GM18870 (cell line): ENCODE measurements at regions not wholly inside any gene's neighbourhood (a gene's known extent, or its start where the extent isn't known, plus 50 kb on each side); places are given as distances from the start of the nearest gene placed in this dataset.
A peak's percentile ranks its signal among the peaks of the same experiment; 100 is the strongest.
"Not testable (repeated sequence)": the region's sequence is repeated elsewhere in the genome, so short reads cannot be mapped to it uniquely, and the experiment has no call there.

Source experiments
- ATAC-seq: cut with Tn5 transposase; IDR thresholded peaks from one replicate; pipeline ENCODE4 v1.9.1; 2021; ENCODE audit warnings: moderate library complexity; ENCODE audit not compliant: unreplicated experiment

DNA sequence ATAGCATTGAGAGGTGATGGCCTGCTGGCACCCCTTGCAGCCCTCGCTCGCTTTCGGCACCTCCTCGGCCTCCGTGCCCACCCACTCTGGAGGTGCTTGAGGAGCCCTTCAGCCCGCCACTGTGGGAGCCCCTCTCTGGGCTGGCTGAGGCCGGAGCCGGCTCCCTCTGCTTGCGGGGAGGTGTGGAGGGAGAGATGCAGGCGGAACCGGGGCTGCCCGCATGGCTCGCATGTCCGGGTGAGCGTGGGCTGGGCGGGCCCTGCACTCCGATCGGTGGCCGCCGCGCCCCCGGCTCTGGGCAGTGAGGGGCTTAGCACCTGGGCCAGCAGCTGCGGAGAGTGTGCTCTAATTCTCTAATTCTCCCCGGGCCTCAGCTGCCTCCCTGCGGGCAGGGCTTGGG is 101.1 kb downstream of the KIF4B start:
- ATAC-seq = no peak

DNA sequence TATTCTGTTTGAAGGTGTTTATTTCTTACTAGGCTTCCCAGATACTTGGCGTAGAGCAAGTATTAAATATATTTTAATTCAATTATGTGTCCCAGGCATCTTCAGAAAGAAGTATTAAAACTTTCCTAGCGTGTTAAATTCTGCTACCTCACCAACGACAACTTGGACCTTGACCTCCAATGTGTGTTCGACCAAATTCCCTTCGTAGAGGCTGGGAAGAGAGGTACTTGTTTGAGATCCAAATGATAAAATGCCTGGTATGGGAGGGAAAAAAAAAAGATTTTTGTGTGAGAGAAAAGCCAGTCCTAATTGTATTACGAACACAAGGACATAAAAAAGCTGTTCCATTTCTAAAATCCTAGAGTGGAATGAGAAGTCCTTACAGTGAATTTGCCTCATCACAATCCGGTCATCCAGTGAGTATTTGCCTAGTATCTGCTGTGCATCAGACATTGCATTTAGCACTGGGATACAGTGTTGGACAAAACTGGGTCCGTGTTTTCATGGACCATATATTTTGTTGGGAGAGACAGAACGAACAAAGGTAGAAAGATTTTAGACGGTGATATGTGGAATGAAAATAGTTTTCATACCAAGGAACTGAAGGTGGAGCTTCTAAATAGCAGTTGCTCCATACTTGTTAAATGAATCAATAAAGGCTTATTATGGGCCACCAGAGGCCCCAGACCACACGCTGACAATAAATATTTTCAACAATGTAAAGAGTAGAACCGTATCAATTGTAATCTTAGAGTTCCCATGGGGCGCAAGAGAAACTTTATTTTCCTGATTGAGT is 103.1 kb downstream of the KIF4B start:
- ATAC-seq = no peak

DNA sequence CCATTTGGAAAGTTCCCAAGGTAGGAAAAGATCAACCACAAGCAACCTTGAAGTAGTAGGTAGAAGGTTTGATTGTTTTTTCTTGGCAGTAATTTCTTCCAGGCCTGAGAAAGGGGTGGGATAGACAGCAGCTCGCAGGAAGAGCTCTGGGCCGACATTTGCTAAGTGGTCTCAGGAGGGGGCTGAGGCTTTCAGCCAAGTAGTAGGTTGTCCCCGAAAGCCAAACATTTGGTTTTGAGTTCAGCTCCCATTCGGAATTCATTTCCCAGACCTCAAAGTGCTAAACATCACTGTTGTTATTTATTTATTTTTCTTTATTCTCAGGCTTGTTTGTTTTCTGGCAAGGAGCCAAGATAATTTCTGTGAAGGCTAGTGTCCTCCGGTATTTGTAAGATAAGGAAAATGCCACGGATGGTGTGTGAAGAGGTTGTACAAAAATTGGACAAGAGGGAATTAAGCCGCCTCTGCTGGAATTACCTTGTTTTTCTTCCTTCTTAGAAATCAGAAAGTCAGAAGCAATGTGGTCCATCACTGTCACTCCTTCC is 112.1 kb downstream of the KIF4B start:
- no peak for ATAC-seq

DNA sequence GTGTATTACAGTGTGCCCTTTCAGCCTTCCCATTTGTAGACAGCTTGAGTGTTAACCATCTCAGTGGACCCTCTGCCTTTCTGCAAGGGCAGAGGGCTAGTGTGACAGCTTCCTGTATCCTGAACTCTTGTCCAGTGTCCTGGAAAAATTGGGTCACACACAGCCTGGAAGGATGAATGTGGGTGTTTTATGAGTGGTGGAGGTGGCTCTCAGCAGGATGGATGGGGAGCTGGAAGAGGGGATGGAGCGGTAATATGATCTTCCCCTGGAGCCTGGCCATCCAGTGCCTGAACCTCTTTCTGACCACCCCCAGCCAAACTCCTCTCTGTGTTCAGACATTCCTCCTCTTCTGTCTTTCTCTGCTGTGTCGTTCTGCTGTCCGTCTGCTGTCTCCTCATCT is 113.0 kb downstream of the KIF4B start:
- ATAC-seq = no peak

DNA sequence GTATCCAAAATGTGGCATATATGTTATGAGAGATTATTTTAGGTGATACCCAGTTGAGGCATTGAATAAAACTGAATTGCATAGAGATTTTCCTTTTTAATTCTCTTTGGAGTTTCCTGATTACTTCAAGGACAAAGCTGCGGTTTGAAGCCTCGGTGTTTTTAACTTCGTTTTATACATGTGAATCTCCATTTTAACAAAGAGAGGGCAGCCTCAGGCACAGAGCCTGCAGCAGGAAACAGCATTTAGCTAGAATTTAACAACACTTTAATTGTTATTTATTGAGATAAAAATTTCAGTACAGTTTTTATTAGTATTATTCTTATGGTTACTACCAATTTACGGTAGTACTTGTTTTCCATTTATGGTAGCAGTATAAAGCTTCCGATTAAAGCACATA is 114.0 kb downstream of the KIF4B start:
- no peak for ATAC-seq

DNA sequence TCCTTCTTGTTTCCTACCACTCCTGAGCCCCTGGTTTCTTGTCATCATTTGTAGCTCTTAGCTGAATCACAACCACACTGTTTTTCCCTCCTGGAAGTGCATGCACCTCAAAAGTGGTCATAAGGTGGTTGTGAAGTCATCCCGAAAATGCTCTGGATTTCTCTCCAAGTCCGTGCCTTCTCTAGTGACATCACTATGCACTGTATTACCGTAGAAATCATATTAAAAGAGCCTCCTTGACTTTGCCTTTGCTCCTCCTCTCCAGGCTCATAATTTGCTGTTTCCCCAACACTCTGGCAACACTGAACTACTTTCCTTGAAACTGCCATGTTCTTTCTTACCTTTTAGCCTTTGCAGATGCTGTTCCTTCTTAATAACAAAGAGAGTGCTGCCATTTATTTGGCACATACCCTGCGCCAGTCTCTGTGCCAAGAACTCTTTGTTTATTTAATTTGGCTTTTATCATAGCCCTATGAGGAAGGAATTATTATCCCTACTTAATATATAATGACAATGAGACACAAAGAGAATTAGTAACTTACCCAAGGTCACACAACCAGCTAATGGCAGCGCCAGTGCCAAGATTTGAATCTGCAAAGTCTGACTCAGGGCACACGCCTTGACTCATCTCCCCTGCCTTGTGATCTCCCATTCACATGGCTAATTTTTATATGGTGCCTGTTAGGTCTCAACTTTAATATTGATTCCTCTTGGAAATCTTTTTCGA is 115.4 kb downstream of the KIF4B start:
- no peak for ATAC-seq

DNA sequence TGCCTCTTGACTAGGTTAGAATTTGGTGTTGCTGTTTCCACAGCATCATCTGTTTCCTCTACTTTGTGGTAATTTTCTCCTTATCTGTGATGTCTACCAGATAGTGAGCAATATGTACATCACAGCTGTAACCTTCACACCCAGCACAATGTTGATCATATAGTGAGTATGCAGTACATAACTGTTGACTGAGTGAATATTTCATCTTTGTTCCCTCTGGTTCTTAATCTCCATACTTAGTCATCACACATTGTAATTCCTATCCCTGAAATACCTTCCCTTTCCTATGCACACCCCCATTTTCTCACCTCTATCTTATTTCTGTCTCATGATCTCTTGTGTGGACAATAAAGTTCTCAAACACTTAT is 115.9 kb downstream of the KIF4B start:
- no peak for ATAC-seq

DNA sequence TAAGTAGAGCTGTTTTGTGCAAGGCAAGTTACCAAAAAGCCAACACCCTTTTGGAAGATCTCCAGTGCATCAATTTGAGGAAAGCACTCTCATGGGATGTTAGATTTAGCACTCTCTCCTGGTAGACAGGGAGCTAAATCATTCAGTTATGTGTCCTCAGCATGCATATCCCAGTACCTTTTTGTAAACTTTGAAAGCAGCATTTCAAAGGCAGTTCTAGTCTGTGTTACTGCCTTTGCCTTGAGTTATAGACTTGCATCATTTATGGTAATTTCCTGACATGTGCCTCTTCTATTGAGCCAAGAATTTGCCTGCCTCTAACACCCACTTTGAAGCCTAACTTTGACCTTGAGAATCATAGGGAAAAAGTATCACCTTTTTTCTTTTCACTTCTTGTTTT is 120.6 kb downstream of the KIF4B start:
- ATAC-seq = no peak

DNA sequence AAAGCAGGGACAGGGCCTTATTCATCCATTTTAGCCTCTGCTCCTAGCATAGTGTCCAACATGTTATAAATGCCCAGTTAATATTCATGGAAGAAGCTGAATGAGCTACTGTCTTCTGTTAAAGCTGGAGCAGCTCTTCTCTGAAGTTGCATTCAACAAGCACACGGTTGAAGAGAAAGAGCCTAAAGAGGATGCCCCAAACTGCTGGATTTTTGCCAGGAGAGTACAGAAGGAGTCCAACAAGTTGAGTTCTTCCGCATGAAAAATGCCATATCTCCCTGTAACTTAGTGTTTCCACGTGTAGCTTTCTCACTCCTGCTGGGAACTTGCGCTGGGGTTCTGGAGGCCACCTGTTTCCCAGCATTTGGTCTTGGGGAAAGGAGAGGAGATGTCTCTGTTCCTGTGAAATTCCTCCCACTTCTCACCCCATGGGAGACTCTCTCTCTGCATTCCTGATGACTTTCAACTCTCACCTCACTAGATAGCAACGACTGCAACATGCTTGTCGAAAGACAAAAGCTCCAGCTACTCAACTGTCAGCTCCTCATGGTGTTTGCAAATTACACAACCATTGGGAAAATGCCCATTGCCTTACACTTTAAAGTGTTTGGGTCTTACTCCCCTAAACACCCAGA is 122.8 kb downstream of the KIF4B start:
- no peak for ATAC-seq

DNA sequence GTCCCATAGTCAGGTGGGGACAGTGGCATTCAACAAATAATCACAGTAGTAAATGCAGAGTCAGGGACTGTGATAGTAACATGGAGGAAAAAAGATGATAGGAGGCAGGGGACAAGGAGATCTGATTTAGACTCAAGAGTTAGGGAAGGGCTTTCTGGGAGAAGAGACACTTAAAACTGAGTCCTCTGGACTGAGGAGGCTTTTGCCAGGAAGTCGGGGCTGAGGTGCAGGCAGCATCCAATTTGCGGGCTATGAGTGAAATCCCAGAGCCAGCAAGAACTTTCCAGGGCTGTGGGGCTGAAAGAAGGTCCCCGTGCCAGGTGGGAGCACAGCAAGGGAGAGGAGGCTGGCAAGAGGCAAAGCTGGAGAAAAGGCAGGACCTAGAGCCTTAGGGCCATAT is 124.1 kb downstream of the KIF4B start:
- ATAC-seq = no peak

DNA sequence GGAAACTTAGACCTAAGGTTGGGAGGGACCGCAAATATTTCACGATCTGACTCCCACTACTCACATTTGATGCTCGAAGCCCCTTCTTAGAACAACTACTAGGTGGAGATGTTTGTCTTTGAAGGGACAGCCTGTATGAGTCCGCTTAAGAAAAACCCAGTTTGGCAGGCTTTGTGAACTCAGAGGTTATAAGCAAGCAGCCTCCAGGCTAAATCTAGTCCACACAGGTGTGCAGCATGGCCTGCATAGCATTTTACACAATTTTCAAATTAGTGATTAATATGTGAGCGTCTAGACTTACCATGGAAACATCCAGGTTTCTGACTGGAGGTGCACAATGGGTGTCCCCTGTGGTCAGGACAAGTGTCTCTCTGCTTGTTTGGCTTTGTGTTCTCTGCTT is 127.1 kb downstream of the KIF4B start:
- no peak for ATAC-seq

DNA sequence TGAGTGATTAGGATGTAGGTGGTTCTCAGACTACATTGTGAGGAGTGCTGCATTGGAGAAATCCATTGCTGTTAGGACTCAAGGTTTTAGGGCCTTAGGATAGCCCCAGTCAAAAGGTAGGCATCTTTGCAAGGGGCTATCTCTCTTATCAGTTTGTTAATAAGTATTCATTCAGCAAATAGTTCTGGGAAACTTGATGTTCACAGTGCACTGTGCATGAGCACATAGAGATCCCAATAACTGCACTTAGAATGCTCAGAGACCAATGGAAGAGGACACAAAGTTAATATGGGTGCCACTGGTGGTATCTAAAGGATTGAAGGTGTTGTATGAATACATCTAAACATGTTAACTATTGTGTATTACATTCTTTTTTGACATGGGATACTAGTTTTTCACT is 131.4 kb downstream of the KIF4B start:
- ATAC-seq = no peak

DNA sequence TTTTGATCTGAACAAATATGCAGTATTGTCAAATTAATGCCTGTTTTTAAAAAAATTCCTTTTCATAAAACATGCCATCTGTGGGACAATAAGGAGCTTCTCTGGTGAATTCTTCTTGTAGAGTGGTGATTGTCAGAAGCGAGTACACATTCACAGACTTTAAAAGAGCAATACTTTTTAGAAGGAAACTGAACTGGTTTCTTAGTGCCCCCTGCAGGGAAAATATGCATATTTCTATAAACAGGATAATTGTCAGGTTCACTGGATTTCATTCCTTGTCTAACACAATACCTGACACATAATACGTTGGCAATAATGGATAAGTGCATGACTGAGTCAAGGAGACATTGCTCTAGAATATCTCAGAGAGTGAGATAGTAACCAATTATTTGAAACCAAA is 133.7 kb downstream of the KIF4B start:
- ATAC-seq = no peak

DNA sequence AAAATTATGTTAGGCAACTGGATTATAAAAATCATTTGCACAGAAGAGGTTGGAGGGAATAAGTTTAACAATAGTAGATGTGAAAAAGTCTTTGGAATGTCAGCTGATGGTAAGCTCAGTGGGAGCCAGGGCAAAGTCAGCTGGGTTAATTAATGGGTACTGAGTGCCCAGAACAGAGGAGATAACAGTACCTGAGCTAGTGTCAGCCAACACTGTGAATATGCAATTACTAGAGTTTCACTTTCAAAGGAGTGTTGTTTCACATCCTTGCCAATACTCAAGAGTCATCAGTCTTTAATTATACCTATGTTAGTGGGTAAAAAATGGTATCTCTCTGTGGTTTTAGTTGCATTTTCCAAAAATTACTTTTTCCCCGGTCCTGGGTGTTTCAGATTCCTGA is 135.1 kb downstream of the KIF4B start:
- ATAC-seq = peak; percentile 49

DNA sequence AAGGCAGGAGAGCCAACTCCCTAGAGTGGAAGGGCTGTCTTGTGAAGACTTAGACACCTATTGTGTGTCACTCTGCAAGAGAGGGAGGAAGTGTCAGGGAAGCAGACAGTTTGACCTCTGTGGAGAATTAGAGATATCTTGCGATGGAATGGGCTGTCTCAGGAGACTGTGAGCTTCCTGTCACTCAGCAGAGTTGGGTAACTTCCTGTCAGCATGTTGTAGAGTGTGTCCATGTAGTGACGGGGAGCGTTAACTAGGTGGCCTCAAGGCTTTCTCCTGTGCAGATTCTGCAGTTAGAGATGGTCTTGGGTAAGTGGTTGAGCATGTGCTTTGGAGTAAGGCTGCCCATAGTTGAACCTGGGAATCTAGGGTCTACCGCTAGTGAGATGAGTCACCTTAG is 136.5 kb downstream of the KIF4B start:
- no peak for ATAC-seq

DNA sequence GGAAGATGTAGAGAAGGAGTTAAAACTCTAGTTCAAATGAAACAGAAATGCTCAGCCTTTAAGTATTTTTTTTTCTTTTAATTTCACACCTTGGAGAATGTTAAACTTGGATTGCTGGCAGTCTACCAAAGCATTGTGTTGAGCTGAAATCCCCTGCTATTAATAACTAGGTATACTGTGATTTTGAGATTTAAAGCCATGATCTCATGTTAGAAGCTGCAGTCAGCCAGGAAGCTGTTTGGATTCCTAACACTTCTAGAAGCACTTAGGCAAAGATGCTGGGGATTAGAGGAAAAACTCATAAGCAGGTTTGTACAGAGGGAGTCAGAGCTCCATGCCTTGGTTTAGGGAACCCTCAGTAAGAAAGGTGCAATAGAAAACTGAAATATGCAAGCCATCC is 141.4 kb downstream of the KIF4B start:
- ATAC-seq = no peak

DNA sequence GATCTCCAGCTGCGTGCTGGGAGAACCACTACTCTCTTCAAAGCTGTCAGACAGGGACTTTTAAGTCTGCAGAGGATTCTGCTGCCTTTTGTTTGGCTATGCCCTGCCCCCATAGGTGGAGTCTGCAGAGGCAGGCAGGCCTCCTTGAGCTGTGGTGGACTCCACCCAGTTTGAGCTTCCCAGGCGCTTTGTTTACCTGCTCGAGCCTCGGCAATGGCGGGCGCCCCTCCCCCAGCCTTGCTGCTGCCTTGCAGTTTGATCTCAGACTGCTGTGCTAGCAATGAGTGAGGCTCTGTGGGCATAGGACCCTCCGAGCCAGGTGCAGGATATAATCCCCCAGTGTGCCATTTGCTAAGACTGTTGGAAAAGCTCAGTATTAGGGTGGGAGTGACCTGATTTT is 149.5 kb downstream of the KIF4B start:
- not testable (repeated sequence) for ATAC-seq

DNA sequence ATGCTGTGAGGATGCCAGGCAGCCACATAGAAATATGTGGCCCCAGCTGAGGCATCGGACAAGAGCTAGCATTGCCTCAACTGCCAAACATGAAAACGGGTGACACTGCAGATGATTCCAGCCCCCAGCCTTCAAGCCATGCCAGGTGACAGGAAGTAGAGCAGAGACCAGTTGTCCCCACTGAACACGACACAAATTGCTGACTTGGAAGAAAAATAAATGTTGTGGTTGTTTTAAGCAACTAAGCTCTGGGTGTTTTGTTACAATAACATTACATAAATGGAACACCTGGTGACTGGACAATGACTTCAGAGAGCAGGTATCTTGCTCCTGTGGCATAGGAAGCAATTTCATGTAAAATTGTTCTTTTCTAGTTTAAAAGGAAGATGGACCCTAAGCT is 154.2 kb downstream of the KIF4B start:
- no peak for ATAC-seq

DNA sequence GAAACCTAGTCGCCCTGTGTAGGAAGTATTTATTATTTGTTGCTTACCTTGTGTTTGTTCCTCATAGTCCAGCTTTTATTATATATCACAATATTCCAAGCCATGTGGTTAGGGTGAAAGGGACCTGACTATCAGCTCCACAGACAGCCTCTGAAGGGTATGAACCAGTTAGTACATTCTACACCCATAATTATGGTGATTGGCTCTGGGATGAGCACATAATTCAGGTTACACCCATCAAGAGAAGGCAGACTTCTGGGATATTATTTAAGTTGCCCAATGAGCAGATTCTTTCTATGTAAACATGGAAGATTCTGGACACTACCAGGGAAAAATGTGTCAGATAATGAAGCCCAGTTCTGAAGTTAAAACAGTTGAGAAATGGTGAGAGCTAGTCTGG is 168.0 kb downstream of the KIF4B start:
- no peak for ATAC-seq

DNA sequence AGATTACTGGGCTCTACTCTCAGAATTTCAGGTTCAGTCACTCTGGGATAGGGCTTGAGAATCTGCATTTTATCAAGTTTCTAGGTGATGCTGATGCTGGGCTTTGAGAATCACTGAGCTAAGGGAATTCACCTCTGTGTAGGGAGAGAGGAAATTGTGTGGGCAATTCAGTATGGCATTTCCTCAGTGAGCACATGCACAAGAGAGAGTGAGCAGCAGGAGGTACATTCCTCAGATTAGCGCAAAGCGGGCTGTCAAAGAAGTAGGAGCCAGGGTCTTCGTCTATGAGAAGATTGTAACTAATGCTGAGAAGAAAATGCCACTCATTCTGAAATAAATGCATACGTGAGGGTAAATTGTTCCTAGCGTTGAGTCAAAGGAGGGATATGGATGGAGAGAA is 175.9 kb downstream of the KIF4B start:
- no peak for ATAC-seq

DNA sequence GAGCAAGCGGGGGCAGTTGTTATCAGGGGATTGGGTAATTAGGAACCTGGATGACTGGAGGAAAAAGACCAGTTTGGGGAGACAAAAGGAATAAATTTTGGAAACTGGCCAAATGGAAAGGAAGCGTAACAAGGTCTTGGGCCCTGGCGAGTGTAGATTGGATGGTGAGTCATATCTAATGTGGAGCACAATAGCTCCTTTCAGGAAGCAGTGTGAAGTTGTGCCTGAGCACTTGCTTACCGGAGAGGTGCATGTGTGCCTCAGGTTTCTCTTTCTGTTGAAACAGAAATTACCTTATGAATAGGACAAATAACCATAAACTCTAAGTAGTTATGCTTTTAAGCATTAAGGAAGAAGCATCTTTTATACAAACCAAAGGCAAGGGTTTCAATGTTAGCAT is 176.4 kb downstream of the KIF4B start:
- ATAC-seq = no peak

DNA sequence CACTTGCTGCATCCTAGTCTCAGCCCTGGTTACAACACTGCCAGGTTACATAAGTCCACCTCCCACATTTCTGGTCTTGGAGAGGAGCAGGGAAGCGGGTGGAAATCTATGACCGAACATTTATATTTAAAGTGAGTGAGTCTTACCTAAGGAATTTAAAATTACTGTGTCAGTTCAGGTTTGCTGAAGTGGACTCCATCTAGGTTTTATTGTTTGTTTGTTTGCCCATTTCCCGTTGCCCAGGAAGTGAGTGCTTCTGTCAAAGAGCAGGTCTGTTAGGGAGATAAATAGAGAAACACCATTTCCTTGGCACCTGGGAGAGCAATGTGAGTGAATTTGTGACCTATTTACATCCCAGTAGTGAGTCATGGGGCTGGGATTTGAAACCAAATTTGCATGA is 179.5 kb downstream of the KIF4B start:
- ATAC-seq = no peak
